NCI-H82 (cell line): ENCODE measurements at regions not wholly inside any gene's neighbourhood (a gene's known extent, or its start where the extent isn't known, plus 50 kb on each side); places are given as distances from the start of the nearest gene placed in this dataset.

Experiments used
- DNase-seq: peaks from one replicate; lab custom pipeline; 2025; lab: John Stamatoyannopoulos, UW

- DNase-seq, result no peak
Observed at GRCh38 chr4:17174751-17175150, 276.3 kb upstream of the LDB2 start.

- no peak for DNase-seq
Observed at GRCh38 chr4:17173300-17173699, 274.9 kb upstream of the LDB2 start.

GRCh38 chr4:17170131-17170530 lies 271.7 kb upstream of the LDB2 start:
- DNase-seq, result no peak

GRCh38 chr4:17169699-17170098 lies 271.3 kb upstream of the LDB2 start:
- no peak for DNase-seq

- no peak for DNase-seq
Observed at GRCh38 chr4:17168571-17168970, 270.1 kb upstream of the LDB2 start.

- DNase-seq, result no peak
Observed at GRCh38 chr4:17166954-17167353, 268.5 kb upstream of the LDB2 start.

GRCh38 chr4:17165286-17165685 lies 266.8 kb upstream of the LDB2 start:
- DNase-seq, result no peak

- no peak for DNase-seq
Observed at GRCh38 chr4:17164666-17165065, 266.2 kb upstream of the LDB2 start.

- DNase-seq, result no peak
Observed at GRCh38 chr4:17163156-17163771, 264.8 kb upstream of the LDB2 start.

GRCh38 chr4:17157304-17157703 lies 258.9 kb upstream of the LDB2 start:
- DNase-seq, result no peak

GRCh38 chr4:17155486-17155885 lies 257.0 kb upstream of the LDB2 start:
- no peak for DNase-seq

- DNase-seq, result no peak
Observed at GRCh38 chr4:17153572-17153971, 255.1 kb upstream of the LDB2 start.

- DNase-seq, result no peak
Observed at GRCh38 chr4:17152941-17153540, 254.6 kb upstream of the LDB2 start.

GRCh38 chr4:17142232-17142711 lies 243.8 kb upstream of the LDB2 start:
- DNase-seq, result no peak

GRCh38 chr4:17138847-17139246 lies 240.4 kb upstream of the LDB2 start:
- no peak for DNase-seq

- no peak for DNase-seq
Observed at GRCh38 chr4:17134565-17134964, 236.1 kb upstream of the LDB2 start.

- DNase-seq, result no peak
Observed at GRCh38 chr4:17134100-17134499, 235.7 kb upstream of the LDB2 start.

- no peak for DNase-seq
Observed at GRCh38 chr4:17132226-17132625, 233.8 kb upstream of the LDB2 start.

- no peak for DNase-seq
Observed at GRCh38 chr4:17128268-17128667, 229.8 kb upstream of the LDB2 start.

- DNase-seq, result no peak
Observed at GRCh38 chr4:17126321-17126966, 228.0 kb upstream of the LDB2 start.

- DNase-seq, result no peak
Observed at GRCh38 chr4:17124767-17125166, 226.3 kb upstream of the LDB2 start.

- no peak for DNase-seq
Observed at GRCh38 chr4:17120761-17121160, 222.3 kb upstream of the LDB2 start.

GRCh38 chr4:17117746-17118145 lies 219.3 kb upstream of the LDB2 start:
- no peak for DNase-seq

- no peak for DNase-seq
Observed at GRCh38 chr4:17115583-17115982, 217.1 kb upstream of the LDB2 start.
